Mammary epithelial cell (primary cell): ENCODE measurements at regions not wholly inside any gene's neighbourhood (a gene's known extent, or its start where the extent isn't known, plus 50 kb on each side); places are given as distances from the start of the nearest gene placed in this dataset.

ENCODE experiments used
- EZH2 ChIP-seq: IDR thresholded peaks from 2 replicates; pipeline ENCODE4 v1.6.1; 2012; ENCODE audit warnings: low read length, inconsistent platforms, borderline replicate concordance
- TF ChIP-seq, protein P1 (sequence below), 2 donors: IDR thresholded peaks in 1 of 2; conservative IDR thresholded peaks in 1 of 2; 2 replicates each; pipeline ENCODE4 v1.5.1; 2011 to 2012; ENCODE audit warnings: inconsistent platforms in 2 of 2, low read length in 2 of 2, mild to moderate bottlenecking in 2 of 2, control low read depth in 1 of 2, low read depth in 1 of 2; ENCODE audit not compliant: insufficient read depth in 1 of 2; ENCODE audit errors: extremely low read depth in 1 of 2

DNA sequence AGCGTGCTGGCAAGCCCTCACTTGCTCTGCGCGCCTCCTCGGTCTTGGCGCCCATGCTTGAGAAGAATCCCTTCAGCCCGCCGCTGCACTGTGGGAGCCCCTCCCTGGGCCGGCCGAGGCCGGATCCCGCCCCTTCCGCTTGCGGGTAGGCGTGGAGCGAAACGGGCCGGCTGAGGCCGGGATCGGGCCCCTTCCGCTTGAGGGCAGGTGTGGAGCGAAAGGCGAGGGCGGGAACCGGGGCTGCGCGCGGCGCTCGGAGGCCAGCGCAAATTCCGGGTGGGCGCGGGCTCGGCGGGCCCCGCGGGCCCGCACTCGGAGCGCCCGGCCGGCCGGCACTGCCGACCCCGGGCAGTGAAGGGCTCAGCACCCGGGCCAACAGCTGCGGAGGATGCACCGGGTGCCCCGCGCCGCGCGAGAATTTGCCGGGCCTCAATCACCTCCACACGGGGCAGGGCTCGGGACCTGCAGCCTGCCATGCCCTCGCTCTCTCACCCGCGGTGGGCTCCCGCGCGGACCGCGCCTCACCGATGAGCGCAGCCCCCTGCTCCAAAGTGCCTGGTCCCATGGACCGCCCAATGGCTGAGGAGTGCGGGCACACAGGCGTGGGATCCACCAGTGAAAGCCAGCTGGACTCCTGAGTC, 58.1 kb upstream of the GBA3 start:
- TF ChIP-seq, protein P1, sequence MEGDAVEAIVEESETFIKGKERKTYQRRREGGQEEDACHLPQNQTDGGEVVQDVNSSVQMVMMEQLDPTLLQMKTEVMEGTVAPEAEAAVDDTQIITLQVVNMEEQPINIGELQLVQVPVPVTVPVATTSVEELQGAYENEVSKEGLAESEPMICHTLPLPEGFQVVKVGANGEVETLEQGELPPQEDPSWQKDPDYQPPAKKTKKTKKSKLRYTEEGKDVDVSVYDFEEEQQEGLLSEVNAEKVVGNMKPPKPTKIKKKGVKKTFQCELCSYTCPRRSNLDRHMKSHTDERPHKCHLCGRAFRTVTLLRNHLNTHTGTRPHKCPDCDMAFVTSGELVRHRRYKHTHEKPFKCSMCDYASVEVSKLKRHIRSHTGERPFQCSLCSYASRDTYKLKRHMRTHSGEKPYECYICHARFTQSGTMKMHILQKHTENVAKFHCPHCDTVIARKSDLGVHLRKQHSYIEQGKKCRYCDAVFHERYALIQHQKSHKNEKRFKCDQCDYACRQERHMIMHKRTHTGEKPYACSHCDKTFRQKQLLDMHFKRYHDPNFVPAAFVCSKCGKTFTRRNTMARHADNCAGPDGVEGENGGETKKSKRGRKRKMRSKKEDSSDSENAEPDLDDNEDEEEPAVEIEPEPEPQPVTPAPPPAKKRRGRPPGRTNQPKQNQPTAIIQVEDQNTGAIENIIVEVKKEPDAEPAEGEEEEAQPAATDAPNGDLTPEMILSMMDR (conservative IDR thresholded peaks at IDR 0.05 in 1 of 2, IDR thresholded peaks at IDR 0.05 in 1 of 2; ENCODE audit: extremely low read depth in 1 of 2, insufficient read depth in 1 of 2, low read depth in 1 of 2, low read length in 2 of 2): no peak
- no peak for TF ChIP-seq EZH2
